Endothelial cell of hepatic sinusoid (primary cell): ENCODE measurements at regions not wholly inside any gene's neighbourhood (a gene's known extent, or its start where the extent isn't known, plus 50 kb on each side); places are given as distances from the start of the nearest gene placed in this dataset.

Source experiments
- in situ Hi-C: cut with HindIII; loops from 2 replicates; pipeline ENCODE4 v1.10.0; 2017; ENCODE audit warnings: low sequenced_read_pairs

DNA sequence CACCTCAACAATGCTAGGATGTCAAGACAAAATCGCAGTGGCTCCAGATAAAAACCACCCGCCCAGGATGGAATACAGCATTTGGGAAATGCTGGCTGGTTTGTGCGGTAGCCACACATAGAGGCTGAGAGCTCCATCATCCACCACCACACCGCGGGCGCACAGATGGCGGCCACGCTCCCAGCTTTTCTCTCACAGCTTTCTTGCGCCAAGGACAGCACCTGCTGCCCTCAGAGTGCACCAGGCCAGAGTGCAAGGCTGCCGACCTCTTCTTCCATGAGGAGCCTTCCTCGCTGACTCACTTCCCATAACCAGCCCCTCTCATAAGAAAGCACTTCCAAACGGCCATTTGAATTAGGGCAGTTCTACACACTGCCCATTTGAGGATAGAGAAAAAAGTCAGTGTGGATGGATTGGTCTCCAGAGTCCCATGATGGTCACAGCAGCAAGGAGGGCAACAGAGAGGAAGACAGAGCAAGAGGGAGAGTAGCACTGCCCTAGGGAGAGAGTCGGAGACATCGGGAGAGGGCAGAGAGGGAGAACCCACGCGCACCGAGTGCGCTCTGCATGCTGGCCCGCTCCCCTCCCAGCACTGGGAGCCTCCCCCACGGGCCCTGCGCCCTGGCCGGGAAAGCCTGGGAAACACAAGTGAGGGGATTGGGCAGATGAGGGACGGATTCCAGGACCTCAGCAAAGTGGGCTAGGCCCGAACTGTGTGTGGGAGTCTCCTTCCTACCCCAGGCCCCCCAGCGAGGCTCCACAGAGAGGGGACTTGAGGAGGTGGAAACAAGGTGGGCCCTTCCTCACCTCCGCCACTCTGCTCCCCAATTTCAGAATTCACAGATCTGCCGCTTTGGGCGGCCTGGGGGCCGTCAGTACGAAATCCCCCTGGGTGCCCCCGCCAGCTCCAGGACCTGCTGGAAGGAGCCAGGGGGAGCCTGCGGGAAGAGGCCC, 156.9 kb downstream of the USP12 start:
- in situ Hi-C loops: loop anchor here (5.0 kb wide), 1 partner anchor 38 kb away; no protein-coding TSS in a partner anchor

GRCh38 chr13:27012482-27013197, 159.0 kb downstream of the USP12 start:
- in situ Hi-C loops: no loop called here

GRCh38 chr13:27011661-27012060, 159.9 kb downstream of the USP12 start:
- in situ Hi-C loops: no loop called here

DNA sequence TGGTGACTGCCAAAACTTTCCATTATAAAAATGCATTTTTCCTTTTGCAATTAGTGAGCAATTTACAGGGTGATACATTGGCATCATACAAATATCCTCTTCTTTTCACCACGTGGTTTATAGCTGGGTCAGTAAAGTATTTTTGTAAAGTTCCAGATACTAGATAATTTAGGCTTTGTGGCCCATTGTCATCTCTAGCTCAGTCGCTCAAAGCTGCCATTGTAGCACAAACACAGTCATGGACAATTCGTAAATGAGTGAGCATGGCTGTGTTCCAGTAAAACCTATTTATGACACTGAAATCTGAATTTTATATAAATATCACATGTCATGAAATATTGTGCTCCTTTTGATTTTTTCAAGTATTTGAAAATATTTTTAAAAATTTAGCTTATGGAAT, 162.9 kb downstream of the USP12 start:
- in situ Hi-C loops: no loop called here

GRCh38 chr13:27007166-27007565, 164.4 kb downstream of the USP12 start:
- in situ Hi-C loops: no loop called here

- in situ Hi-C loops: no loop called here
These were observed 165.0 kb downstream of the USP12 start for GRCh38 chr13:27006519-27007161.

DNA sequence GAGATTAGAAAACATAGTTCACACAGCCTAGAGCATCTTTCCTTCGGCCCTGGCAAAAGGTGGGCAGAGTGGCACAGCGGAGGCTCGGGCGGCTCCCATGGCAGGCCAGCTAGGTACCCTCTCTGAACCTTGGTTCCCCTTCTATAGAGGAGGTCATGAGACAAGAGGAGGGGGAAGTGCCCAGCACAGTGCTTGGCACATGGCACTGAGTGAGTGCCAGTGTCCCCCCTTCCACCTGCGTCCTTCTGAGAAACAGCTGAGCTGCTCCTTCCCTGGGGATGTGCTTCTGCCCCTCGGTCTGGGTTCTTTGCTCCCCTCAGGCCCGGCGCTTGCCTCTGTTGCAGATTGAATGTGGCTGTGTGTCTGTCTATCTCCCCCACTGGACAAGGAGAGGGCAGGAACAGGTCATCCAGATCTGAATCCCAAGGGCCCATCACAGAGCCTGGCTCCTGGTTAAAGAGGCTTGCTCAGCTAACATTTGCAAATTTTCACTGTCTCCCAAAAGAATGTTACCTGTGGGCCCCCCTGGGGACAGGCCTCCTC, 165.6 kb downstream of the USP12 start:
- in situ Hi-C loops: no loop called here

GRCh38 chr13:27005556-27005955, 166.1 kb downstream of the USP12 start:
- in situ Hi-C loops: no loop called here

GRCh38 chr13:27004866-27005265, 166.7 kb downstream of the USP12 start:
- in situ Hi-C loops: loop anchor here (5.0 kb wide), 1 partner anchor 58 kb away; no protein-coding TSS in a partner anchor

- in situ Hi-C loops: loop anchor here (5.0 kb wide), 1 partner anchor 57 kb away; no protein-coding TSS in a partner anchor
These were observed 167.3 kb downstream of the USP12 start for GRCh38 chr13:27004326-27004725.

DNA sequence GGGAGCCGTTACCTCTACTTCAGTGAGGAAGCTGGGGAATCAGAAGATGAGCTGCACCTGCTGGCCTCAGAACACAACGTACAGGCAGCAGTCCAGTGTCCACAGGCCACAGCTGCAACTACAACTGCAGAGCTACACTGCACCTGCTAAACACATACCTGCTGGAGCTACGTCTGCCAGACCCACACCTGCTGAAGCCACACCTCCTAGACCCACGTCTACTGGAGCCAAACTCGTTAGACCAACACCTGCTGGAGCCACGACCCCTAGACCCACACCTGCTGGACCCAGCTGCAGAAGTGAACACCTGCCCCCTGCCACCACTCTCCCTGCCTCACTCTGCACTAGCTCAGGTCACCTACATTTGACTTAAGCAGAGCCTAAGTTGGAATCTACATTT, 169.9 kb downstream of the USP12 start:
- in situ Hi-C loops: loop anchor here (5.0 kb wide), 1 partner anchor 54 kb away; no protein-coding TSS in a partner anchor

GRCh38 chr13:27000686-27001085, 170.9 kb downstream of the USP12 start:
- in situ Hi-C loops: loop anchor here (5.0 kb wide), 1 partner anchor 53 kb away; no protein-coding TSS in a partner anchor

GRCh38 chr13:26999499-26999898, 172.1 kb downstream of the USP12 start:
- in situ Hi-C loops: loop anchor here (5.0 kb wide), 2 partner anchors 38 to 78 kb away; no protein-coding TSS in a partner anchor

DNA sequence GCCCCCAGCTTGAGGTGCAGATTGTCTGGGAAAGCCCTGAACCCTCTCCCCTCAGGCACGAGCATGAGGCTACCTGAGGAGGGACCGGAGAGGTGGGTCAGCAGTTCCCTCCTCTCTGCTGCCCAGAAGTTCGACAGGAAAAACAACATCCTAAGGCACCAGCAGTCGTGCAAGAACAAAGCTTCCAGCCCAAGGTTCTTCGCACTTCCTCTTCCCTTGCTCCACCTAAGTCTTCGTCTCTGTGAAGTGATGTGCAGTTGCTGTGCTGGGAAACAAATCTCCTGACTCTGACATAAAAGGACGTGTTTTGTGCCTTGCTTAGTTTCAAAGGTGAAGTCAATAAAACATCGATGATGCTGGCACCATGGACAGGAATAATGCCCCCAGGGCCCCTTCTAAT, 173.3 kb downstream of the USP12 start:
- in situ Hi-C loops: loop anchor here (5.0 kb wide), 2 partner anchors 39 to 79 kb away; no protein-coding TSS in a partner anchor

GRCh38 chr13:26996965-26997752, 174.5 kb downstream of the USP12 start:
- in situ Hi-C loops: loop anchor here (5.0 kb wide), 2 partner anchors 40 to 80 kb away; no protein-coding TSS in a partner anchor

GRCh38 chr13:26995159-26995558, 176.5 kb downstream of the USP12 start:
- in situ Hi-C loops: loop anchor here (5.0 kb wide), 2 partner anchors 42 to 82 kb away; no protein-coding TSS in a partner anchor

DNA sequence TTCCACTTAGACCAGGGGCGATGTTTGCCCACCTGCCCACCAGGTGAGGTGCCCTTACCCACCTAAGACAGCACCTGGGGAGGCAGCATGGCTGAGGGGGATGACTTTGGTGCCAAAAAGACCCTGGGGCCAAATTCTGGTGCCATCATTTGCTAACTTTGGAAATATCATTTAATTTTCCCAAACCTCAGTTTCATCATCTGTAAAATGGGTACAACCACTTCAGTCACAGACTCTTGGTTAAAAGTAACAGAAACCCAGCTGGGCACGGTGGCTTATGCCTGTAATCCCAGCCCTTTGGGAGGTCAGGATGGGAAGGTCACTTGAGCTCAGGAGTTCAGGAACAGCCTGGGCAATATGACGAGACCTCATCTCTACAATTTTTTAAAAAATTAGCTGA, 177.8 kb downstream of the USP12 start:
- in situ Hi-C loops: no loop called here

DNA sequence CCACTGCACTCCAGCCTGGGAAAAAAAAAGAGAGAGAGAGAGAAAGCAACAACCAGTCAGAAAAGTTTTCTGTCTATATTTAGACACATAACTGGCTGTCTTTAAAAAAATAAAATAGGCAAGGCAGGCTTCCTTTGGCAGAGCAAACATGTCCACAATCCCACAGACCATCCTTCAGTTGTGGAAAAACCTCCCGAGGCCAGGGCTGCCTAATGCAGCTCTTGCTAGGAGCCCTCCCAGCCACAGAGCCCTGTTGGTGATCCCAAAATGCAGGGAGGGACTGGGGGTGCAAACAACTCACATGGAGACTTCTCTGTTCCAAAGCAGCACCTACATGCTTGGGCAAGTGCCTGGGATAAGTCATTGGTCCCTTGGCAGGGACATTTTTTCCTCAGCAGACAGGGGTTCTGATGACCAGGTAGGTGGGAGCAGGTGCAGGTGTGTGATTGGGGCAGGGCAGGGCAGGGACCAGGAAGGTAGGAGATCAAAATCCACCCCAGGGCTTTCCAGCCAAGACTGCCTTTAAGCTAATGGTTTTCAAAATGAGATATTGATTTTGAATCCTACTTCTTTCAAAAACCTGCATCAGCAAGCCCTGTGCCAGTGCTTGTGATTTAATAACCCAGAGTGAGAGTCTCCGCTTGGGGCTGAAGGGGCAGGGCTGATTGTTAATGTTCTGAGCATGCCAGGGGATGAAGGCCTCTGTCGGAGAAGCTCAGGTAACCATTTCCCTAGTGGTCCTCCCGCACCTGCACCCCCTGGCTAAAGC, 178.5 kb downstream of the USP12 start:
- in situ Hi-C loops: no loop called here
